ENCODE measurements at regions not wholly inside any gene's neighbourhood (a gene's known extent, or its start where the extent isn't known, plus 50 kb on each side); places are given as distances from the start of the nearest gene placed in this dataset.

DNA sequence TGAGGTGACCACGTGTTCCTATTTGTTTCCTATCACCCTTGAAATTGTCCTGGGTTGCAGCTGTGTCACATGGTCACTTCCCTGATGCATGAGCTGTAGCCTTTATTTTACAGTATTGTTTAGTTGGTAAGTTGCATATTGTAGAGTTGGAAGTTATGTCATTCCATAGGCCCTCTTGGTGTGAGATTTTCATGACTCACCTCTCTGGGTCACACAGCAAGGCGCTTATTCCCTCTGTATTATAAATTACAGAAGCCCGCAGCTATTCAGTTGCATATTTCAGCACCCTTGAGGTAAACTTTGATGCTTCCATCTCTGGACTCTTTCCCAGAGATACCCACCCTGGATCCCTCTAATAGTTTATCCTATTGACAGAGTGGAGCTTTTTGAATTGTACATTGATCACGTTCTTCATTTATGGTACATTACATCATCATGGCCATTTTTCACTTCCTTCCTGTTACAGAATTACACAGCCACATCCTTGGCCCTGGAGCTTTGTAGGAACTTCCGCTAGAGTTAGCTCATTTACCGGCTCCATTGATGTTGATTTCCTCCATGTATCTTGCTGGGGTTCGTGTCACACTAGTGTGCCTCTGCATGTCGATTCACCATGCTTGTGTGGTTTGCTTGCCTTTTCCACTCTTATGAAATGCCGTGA, 543.1 kb upstream of the RGMA start:
- WGBS (ENCODE audit: low lambda C conversion rate): 26% methylated on average over 9 of the region's 9 CpGs
- Histone ChIP-seq H3K27me3 (ENCODE audit: insufficient read depth) (no peaks in the 10 kb centered on the region), H3K4me1 (ENCODE audit: control insufficient read depth in 1 of 2, insufficient read depth in 2 of 2, low read depth in 1 of 2, low read length in 1 of 2) (no peaks in the 10 kb centered on the region), H3K9me3 (no peaks in the 10 kb centered on the region), H3K4me2 (no peak overlapping the region), H3K27ac (ENCODE audit: low read depth in 2 of 2, low read length in 1 of 2) (no peak overlapping the region), H3K9me2 (no peaks in the 10 kb centered on the region), H4K20me1 (ENCODE audit: insufficient read depth) (no peaks in the 10 kb centered on the region), H3K4me3 (ENCODE audit: low read depth in 2 of 2, low read length in 1 of 2) (no peak overlapping the region), H3K36me3 (replicated peaks in 1 of 2; ENCODE audit: control insufficient read depth in 1 of 2, insufficient read depth in 2 of 2, low read length in 1 of 2) (no peaks in the 10 kb centered on the region), H3K9ac (no peak overlapping the region), H3K79me2 (ENCODE audit: insufficient read depth) (no peaks in the 10 kb centered on the region), H2AFZ (ENCODE audit: low read depth) (no peak overlapping the region), H3F3A (replicated peaks; ENCODE audit: insufficient read depth) (no peaks in the 10 kb centered on the region)
- ChIA-PET POLR2A (no interaction called here), CTCF (interaction anchor here (1.2 kb wide), 1 partner anchor 488 kb away, joined by 3 read pairs; no protein-coding TSS in a partner anchor)
- no peak for DNase-seq
- TF ChIP-seq, protein P1, sequence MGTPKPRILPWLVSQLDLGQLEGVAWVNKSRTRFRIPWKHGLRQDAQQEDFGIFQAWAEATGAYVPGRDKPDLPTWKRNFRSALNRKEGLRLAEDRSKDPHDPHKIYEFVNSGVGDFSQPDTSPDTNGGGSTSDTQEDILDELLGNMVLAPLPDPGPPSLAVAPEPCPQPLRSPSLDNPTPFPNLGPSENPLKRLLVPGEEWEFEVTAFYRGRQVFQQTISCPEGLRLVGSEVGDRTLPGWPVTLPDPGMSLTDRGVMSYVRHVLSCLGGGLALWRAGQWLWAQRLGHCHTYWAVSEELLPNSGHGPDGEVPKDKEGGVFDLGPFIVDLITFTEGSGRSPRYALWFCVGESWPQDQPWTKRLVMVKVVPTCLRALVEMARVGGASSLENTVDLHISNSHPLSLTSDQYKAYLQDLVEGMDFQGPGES (IDR thresholded peaks at IDR 0.05; ENCODE audit: low read depth, low read length): no peak
- TF ChIP-seq TAF1 (IDR thresholded peaks at IDR 0.05; ENCODE audit: borderline replicate concordance, low read depth, low read length): no peak
- TF ChIP-seq RCOR1 (IDR thresholded peaks at IDR 0.05; ENCODE audit: low read length): no peak
- TF ChIP-seq TEAD4 (IDR thresholded peaks at IDR 0.05; ENCODE audit: borderline replicate concordance, insufficient read depth): no peak
- TF ChIP-seq SMC3 (IDR thresholded peaks at IDR 0.05; ENCODE audit: low read depth, low read length): no peak
- TF ChIP-seq RAD21 (IDR thresholded peaks at IDR 0.05; ENCODE audit: low read length): no peak
- no peak for TF ChIP-seq SIN3A (IDR thresholded peaks at IDR 0.05; ENCODE audit: borderline replicate concordance, low read depth, low read length)
- no peak for TF ChIP-seq MXI1 (IDR thresholded peaks at IDR 0.05; ENCODE audit: low read depth, low read length)
- no peak for TF ChIP-seq NFIC (IDR thresholded peaks at IDR 0.05; ENCODE audit: borderline replicate concordance)
- no peak for TF ChIP-seq TCF12 (IDR thresholded peaks at IDR 0.05)
- no peak for TF ChIP-seq MEF2A (IDR thresholded peaks at IDR 0.05; ENCODE audit: borderline replicate concordance, low read depth)
- TF ChIP-seq, protein P2, sequence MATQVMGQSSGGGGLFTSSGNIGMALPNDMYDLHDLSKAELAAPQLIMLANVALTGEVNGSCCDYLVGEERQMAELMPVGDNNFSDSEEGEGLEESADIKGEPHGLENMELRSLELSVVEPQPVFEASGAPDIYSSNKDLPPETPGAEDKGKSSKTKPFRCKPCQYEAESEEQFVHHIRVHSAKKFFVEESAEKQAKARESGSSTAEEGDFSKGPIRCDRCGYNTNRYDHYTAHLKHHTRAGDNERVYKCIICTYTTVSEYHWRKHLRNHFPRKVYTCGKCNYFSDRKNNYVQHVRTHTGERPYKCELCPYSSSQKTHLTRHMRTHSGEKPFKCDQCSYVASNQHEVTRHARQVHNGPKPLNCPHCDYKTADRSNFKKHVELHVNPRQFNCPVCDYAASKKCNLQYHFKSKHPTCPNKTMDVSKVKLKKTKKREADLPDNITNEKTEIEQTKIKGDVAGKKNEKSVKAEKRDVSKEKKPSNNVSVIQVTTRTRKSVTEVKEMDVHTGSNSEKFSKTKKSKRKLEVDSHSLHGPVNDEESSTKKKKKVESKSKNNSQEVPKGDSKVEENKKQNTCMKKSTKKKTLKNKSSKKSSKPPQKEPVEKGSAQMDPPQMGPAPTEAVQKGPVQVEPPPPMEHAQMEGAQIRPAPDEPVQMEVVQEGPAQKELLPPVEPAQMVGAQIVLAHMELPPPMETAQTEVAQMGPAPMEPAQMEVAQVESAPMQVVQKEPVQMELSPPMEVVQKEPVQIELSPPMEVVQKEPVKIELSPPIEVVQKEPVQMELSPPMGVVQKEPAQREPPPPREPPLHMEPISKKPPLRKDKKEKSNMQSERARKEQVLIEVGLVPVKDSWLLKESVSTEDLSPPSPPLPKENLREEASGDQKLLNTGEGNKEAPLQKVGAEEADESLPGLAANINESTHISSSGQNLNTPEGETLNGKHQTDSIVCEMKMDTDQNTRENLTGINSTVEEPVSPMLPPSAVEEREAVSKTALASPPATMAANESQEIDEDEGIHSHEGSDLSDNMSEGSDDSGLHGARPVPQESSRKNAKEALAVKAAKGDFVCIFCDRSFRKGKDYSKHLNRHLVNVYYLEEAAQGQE (IDR thresholded peaks at IDR 0.05; ENCODE audit: low read depth, low read length): no peak
- no peak for TF ChIP-seq ELF1 (IDR thresholded peaks at IDR 0.05)
- no peak for TF ChIP-seq POLR2AphosphoS5 (IDR thresholded peaks at IDR 0.05; ENCODE audit: low read depth, low read length)
- TF ChIP-seq JUND (IDR thresholded peaks at IDR 0.05): no peak
- TF ChIP-seq CHD2 (IDR thresholded peaks at IDR 0.05; ENCODE audit: low read length, partially characterized antibody): no peak
- TF ChIP-seq, protein P3, sequence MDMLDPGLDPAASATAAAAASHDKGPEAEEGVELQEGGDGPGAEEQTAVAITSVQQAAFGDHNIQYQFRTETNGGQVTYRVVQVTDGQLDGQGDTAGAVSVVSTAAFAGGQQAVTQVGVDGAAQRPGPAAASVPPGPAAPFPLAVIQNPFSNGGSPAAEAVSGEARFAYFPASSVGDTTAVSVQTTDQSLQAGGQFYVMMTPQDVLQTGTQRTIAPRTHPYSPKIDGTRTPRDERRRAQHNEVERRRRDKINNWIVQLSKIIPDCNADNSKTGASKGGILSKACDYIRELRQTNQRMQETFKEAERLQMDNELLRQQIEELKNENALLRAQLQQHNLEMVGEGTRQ (IDR thresholded peaks at IDR 0.05; ENCODE audit: borderline replicate concordance, low read depth, low read length): no peak
- no peak for TF ChIP-seq YY1 (IDR thresholded peaks at IDR 0.05; ENCODE audit: low read depth)
- TF ChIP-seq FOXM1 (IDR thresholded peaks at IDR 0.05; ENCODE audit: low read depth): no peak

All from SK-N-SH (cell line).